SK-N-SH (cell line): ENCODE measurements at regions not wholly inside any gene's neighbourhood (a gene's known extent, or its start where the extent isn't known, plus 50 kb on each side); places are given as distances from the start of the nearest gene placed in this dataset.

Source experiments
- CTCF ChIA-PET: fragments of 300-600, 350-600 bp; formaldehyde crosslinking; extraction: SDS; loops from one replicate; lab custom pipeline; 2021; lab: Yijun Ruan, JAX
- POLR2A ChIA-PET: fragments of 350-600 bp; sonication (Branson Sonifier 250); formaldehyde crosslinking; extraction: SDS; loops from one replicate; lab custom pipeline; 2020; ENCODE audit warnings: antibody characterized with exemption, inconsistent platforms; lab: Yijun Ruan, JAX
- DNase-seq: peaks from one replicate; pipeline ENCODE4 v3.0.0; 2012
- H2AFZ ChIP-seq: fragments of 200-600 bp; sonication (generic); 2 replicates; pipeline ENCODE4 v1.8.1; 2016; ENCODE audit warnings: antibody characterized with exemption, mild to moderate bottlenecking, low read depth
- H3F3A ChIP-seq: fragments of 200-600 bp; sonication (generic); replicated peaks from 2 replicates; pipeline ENCODE3; 2016; ENCODE audit warnings: antibody characterized with exemption, mild to moderate bottlenecking; ENCODE audit not compliant: insufficient read depth
- H3K27ac ChIP-seq, 2 experiments: fragments of 200-500 bp in 1 of 2; fragments of 200-600 bp in 1 of 2; sonication (Bioruptor generic) in 1 of 2; sonication (generic), shearing (Covaris generic) in 1 of 2; 2 replicates each; pipeline versions ENCODE4 v1.5.1 to v1.6.1; 2014 to 2016; ENCODE audit warnings: low read depth in 2 of 2, inconsistent platforms in 1 of 2, low read length in 1 of 2, mild to moderate bottlenecking in 1 of 2, mixed read lengths in 1 of 2
- H3K27me3 ChIP-seq: fragments of 200-600 bp; sonication (generic), shearing (Covaris generic); 2 replicates; pipeline ENCODE4 v1.6.1; 2016; ENCODE audit warnings: mixed run types; ENCODE audit not compliant: insufficient read depth
- H3K36me3 ChIP-seq, 2 experiments: fragments of 200-500 bp in 1 of 2; fragments of 200-600 bp in 1 of 2; sonication (Bioruptor generic) in 1 of 2; sonication (generic) in 1 of 2; replicated peaks in 1 of 2; 2 replicates each; pipeline versions ENCODE3 to v1.5.1; 2014 to 2016; ENCODE audit warnings: low read length in 1 of 2, mild to moderate bottlenecking in 1 of 2; ENCODE audit not compliant: insufficient read depth in 2 of 2, control insufficient read depth in 1 of 2
- H3K4me1 ChIP-seq, 2 experiments: fragments of 200-500 bp in 1 of 2; fragments of 200-600 bp in 1 of 2; sonication (Bioruptor generic) in 1 of 2; sonication (generic), shearing (Covaris generic) in 1 of 2; 2 replicates each; pipeline versions ENCODE4 v1.5.1 to v1.6.1; 2014 to 2016; ENCODE audit warnings: low read depth in 1 of 2, low read length in 1 of 2, mixed run types in 1 of 2; ENCODE audit not compliant: insufficient read depth in 2 of 2, control insufficient read depth in 1 of 2
- H3K4me2 ChIP-seq: fragments of 200-600 bp; sonication (generic), shearing (Covaris generic); 2 replicates; pipeline ENCODE4 v1.6.1; 2017; ENCODE audit warnings: mixed run types
- H3K4me3 ChIP-seq, 2 experiments: fragments of 200-500 bp in 1 of 2; fragments of 200-600 bp in 1 of 2; sonication (Bioruptor generic) in 1 of 2; sonication (generic), shearing (Covaris generic) in 1 of 2; 2 replicates each; pipeline versions ENCODE4 v1.5.1 to v1.8.1; 2014 to 2016; ENCODE audit warnings: low read depth in 2 of 2, inconsistent platforms in 1 of 2, low read length in 1 of 2, mild to moderate bottlenecking in 1 of 2, mixed read lengths in 1 of 2, moderate library complexity in 1 of 2
- H3K79me2 ChIP-seq: fragments of 200-600 bp; sonication (generic); 2 replicates; pipeline ENCODE4 v1.8.1; 2017; ENCODE audit warnings: mild to moderate bottlenecking; ENCODE audit not compliant: insufficient read depth
- H3K9ac ChIP-seq: fragments of 200-600 bp; sonication (generic); 2 replicates; pipeline ENCODE4 v1.6.1; 2017; ENCODE audit warnings: mixed run types
- H3K9me2 ChIP-seq: fragments of 200-600 bp; sonication (generic); 2 replicates; pipeline ENCODE4 v1.6.1; 2017; ENCODE audit warnings: mixed run types
- H3K9me3 ChIP-seq: fragments of 200-600 bp; sonication (generic); 2 replicates; pipeline ENCODE4 v1.6.1; 2017; ENCODE audit warnings: mixed run types, mild to moderate bottlenecking, moderate library complexity
- H4K20me1 ChIP-seq: fragments of 200-600 bp; sonication (generic); 2 replicates; pipeline ENCODE4 v1.6.1; 2017; ENCODE audit warnings: mild to moderate bottlenecking, mixed run types; ENCODE audit not compliant: insufficient read depth
- CHD2 ChIP-seq: fragments of 150-350 bp; IDR thresholded peaks from 2 replicates; pipeline ENCODE4 v1.6.1; 2018; ENCODE audit warnings: low read length; ENCODE audit not compliant: partially characterized antibody
- ELF1 ChIP-seq: IDR thresholded peaks from 2 replicates; pipeline ENCODE4 v1.4.0; 2012
- EP300 ChIP-seq, 2 experiments: IDR thresholded peaks; 2 replicates each; pipeline versions ENCODE4 v1.4.0 to v1.6.1; 2012; ENCODE audit warnings: borderline replicate concordance in 1 of 2, low read depth in 1 of 2, low read length in 1 of 2
- EZH2phosphoT487 ChIP-seq: fragments of 200-600 bp; sonication (generic); IDR thresholded peaks from 2 replicates; pipeline ENCODE4 v1.6.1; 2017; ENCODE audit warnings: low read depth, mixed run types, mild to moderate bottlenecking, antibody characterized with exemption, moderate library complexity, borderline replicate concordance
- FOSL2 ChIP-seq: IDR thresholded peaks from 2 replicates; pipeline ENCODE4 v1.4.0; 2012; ENCODE audit warnings: low read depth, mild to moderate bottlenecking, moderate library complexity, borderline replicate concordance
- FOXJ3 ChIP-seq: sonication (generic); formaldehyde crosslinking; IDR thresholded peaks from 2 replicates; pipeline ENCODE4 v1.5.1; 2020; ENCODE audit warnings: mild to moderate bottlenecking, missing genetic modification reagents
- GABPA ChIP-seq: IDR thresholded peaks from 2 replicates; pipeline ENCODE4 v1.4.0; 2012; ENCODE audit warnings: low read depth, mild to moderate bottlenecking
- JUND ChIP-seq: IDR thresholded peaks from 2 replicates; pipeline ENCODE4 v1.4.0; 2012
- MEF2A ChIP-seq: IDR thresholded peaks from 2 replicates; pipeline ENCODE4 v1.4.0; 2012; ENCODE audit warnings: low read depth, borderline replicate concordance
- MXI1 ChIP-seq: IDR thresholded peaks from 2 replicates; pipeline ENCODE4 v1.6.1; 2012; ENCODE audit warnings: mild to moderate bottlenecking, low read depth, low read length, improper control_type of control experiment
- NFIC ChIP-seq: IDR thresholded peaks from 2 replicates; pipeline ENCODE4 v1.4.0; 2012; ENCODE audit warnings: borderline replicate concordance
- NRF1 ChIP-seq: IDR thresholded peaks from 2 replicates; pipeline ENCODE4 v1.6.1; 2012; ENCODE audit warnings: low read depth, mild to moderate bottlenecking, low read length
- RAD21 ChIP-seq: IDR thresholded peaks from 2 replicates; pipeline ENCODE4 v1.6.1; 2012; ENCODE audit warnings: mild to moderate bottlenecking, low read length
- RCOR1 ChIP-seq: fragments of 150-350 bp; IDR thresholded peaks from 2 replicates; pipeline ENCODE4 v1.6.1; 2017; ENCODE audit warnings: antibody characterized with exemption, low read length
- RXRA ChIP-seq: IDR thresholded peaks from 2 replicates; pipeline ENCODE4 v1.4.0; 2012; ENCODE audit warnings: low read depth, mild to moderate bottlenecking, borderline replicate concordance
- SIN3A ChIP-seq: IDR thresholded peaks from 2 replicates; pipeline ENCODE4 v1.6.1; 2012; ENCODE audit warnings: low read depth, mild to moderate bottlenecking, low read length, moderate library complexity, borderline replicate concordance
- SMC3 ChIP-seq: IDR thresholded peaks from 2 replicates; pipeline ENCODE4 v1.6.1; 2012; ENCODE audit warnings: low read depth, low read length, improper control_type of control experiment
- TAF1 ChIP-seq: IDR thresholded peaks from 2 replicates; pipeline ENCODE4 v1.6.1; 2012; ENCODE audit warnings: low read depth, mild to moderate bottlenecking, low read length, moderate library complexity, borderline replicate concordance
- WGBS: methylation state at CpG from one replicate; pipeline ENCODE4 v1.1.6; 2017; ENCODE audit warnings: low lambda C conversion rate; 5-methylcytosine and 5-hydroxymethylcytosine counted together
- TF ChIP-seq, protein P1 (sequence below): fragments of 150-350 bp; IDR thresholded peaks from 2 replicates; pipeline ENCODE4 v1.6.1; 2017; ENCODE audit warnings: antibody characterized with exemption, low read length, low read depth, borderline replicate concordance
- TF ChIP-seq, protein P2 (sequence below): fragments of 200-600 bp; sonication (generic); IDR thresholded peaks from 2 replicates; pipeline ENCODE4 v1.6.1; 2017; ENCODE audit warnings: antibody characterized with exemption, mild to moderate bottlenecking, moderate library complexity
- TF ChIP-seq, protein P3 (sequence below): IDR thresholded peaks from 2 replicates; pipeline ENCODE4 v1.4.0; 2012; ENCODE audit warnings: low read depth
- TF ChIP-seq, protein P4 (sequence below): IDR thresholded peaks from 2 replicates; pipeline ENCODE4; 2012

DNA sequence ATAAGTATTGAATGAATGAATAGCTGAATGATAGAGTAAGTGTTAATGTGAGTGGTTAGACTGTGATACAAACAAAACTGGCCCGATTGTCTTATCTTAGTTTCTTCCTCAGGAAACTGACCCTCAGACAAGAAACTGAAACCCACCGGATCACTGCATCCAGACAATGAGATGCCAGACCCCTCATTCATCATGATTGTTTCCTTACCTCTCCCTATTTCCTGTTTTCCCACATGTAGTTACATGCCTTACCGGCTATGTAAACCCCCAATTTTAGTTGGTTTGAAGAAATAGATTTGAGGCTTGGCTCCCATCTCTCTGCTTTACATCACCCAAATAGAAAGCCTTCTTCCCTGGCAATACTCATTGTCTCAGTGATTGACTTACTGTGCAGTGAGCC, 218.9 kb upstream of the PPP1R2C start:
- POLR2A ChIA-PET = no interaction called here

DNA sequence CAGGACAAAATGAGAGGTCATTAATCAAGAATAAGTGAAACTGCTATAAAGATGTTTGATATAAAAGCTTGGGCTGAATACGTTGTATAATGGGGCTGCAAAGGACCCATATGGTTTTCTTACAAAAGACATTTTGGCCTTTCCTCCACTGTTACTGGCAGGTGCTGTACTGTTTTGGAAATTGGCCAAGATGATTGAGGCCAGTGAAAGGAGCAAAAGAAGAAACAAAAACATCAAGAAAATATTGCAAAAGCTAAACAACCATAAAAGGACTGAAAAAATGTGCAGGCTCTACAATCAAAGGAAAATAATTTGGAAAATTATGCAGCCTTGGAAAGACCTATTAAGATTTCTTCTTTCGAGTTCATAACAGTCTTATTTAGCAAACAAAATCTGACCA, 222.2 kb upstream of the PPP1R2C start:
- no peak overlapping the region for H3K27ac ChIP-seq
- H3K79me2 ChIP-seq = no peaks in the 10 kb centered on the region
- H3K4me3 ChIP-seq = no peak overlapping the region
- no peak overlapping the region for H3K4me2 ChIP-seq
- no peaks in the 10 kb centered on the region for H3K36me3 ChIP-seq
- WGBS = 0% methylated on average over 2 of the region's 2 CpGs
- H3F3A ChIP-seq = no peaks in the 10 kb centered on the region
- H3K27me3 ChIP-seq = no peaks in the 10 kb centered on the region
- H2AFZ ChIP-seq = no peak overlapping the region
- H3K9me2 ChIP-seq = no peaks in the 10 kb centered on the region
- CTCF ChIA-PET = no interaction called here
- no peak overlapping the region for H3K9ac ChIP-seq
- POLR2A ChIA-PET = no interaction called here
- no peak for DNase-seq
- no peaks in the 10 kb centered on the region for H4K20me1 ChIP-seq
- no peaks in the 10 kb centered on the region for H3K9me3 ChIP-seq
- H3K4me1 ChIP-seq = no peaks in the 10 kb centered on the region
- TF ChIP-seq, protein P1, sequence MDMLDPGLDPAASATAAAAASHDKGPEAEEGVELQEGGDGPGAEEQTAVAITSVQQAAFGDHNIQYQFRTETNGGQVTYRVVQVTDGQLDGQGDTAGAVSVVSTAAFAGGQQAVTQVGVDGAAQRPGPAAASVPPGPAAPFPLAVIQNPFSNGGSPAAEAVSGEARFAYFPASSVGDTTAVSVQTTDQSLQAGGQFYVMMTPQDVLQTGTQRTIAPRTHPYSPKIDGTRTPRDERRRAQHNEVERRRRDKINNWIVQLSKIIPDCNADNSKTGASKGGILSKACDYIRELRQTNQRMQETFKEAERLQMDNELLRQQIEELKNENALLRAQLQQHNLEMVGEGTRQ = no peak
- TF ChIP-seq FOXJ3 (CRISPR knock-in tag) (no peak), RCOR1 (no peak), NRF1 (no peak), GABPA (no peak), RXRA (no peak), NFIC (no peak), TAF1 (no peak), FOSL2 (no peak)
- TF ChIP-seq, protein P2, sequence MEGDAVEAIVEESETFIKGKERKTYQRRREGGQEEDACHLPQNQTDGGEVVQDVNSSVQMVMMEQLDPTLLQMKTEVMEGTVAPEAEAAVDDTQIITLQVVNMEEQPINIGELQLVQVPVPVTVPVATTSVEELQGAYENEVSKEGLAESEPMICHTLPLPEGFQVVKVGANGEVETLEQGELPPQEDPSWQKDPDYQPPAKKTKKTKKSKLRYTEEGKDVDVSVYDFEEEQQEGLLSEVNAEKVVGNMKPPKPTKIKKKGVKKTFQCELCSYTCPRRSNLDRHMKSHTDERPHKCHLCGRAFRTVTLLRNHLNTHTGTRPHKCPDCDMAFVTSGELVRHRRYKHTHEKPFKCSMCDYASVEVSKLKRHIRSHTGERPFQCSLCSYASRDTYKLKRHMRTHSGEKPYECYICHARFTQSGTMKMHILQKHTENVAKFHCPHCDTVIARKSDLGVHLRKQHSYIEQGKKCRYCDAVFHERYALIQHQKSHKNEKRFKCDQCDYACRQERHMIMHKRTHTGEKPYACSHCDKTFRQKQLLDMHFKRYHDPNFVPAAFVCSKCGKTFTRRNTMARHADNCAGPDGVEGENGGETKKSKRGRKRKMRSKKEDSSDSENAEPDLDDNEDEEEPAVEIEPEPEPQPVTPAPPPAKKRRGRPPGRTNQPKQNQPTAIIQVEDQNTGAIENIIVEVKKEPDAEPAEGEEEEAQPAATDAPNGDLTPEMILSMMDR = no peak

More for the DNA sequence above, 218.9 kb upstream of the PPP1R2C start:
- TF ChIP-seq ELF1 = no peak
- no peak for TF ChIP-seq EP300 (IDR thresholded peaks at IDR 0.05; ENCODE audit: borderline replicate concordance in 1 of 2, low read depth in 1 of 2, low read length in 1 of 2)
- no peak for TF ChIP-seq CHD2
- TF ChIP-seq NFIC = no peak
- no peak for TF ChIP-seq TAF1
- TF ChIP-seq, protein P3, sequence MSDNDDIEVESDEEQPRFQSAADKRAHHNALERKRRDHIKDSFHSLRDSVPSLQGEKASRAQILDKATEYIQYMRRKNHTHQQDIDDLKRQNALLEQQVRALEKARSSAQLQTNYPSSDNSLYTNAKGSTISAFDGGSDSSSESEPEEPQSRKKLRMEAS = no peak
- TF ChIP-seq, protein P4, sequence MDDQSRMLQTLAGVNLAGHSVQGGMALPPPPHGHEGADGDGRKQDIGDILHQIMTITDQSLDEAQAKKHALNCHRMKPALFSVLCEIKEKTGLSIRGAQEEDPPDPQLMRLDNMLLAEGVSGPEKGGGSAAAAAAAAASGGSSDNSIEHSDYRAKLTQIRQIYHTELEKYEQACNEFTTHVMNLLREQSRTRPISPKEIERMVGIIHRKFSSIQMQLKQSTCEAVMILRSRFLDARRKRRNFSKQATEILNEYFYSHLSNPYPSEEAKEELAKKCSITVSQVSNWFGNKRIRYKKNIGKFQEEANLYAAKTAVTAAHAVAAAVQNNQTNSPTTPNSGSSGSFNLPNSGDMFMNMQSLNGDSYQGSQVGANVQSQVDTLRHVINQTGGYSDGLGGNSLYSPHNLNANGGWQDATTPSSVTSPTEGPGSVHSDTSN = no peak
- no peak for TF ChIP-seq MXI1
- TF ChIP-seq RCOR1 = no peak
- TF ChIP-seq, protein P1 = no peak
- no peak for TF ChIP-seq RAD21
- TF ChIP-seq JUND = no peak
- no peak for TF ChIP-seq RXRA
- TF ChIP-seq, protein P2 = no peak
- TF ChIP-seq EZH2phosphoT487 = no peak
- no peak for TF ChIP-seq SMC3
- TF ChIP-seq MEF2A = no peak
- no peak for TF ChIP-seq SIN3A
- TF ChIP-seq FOXJ3 (CRISPR knock-in tag) = no peak
- no peak for TF ChIP-seq NRF1
- H3K36me3 ChIP-seq = no peaks in the 10 kb centered on the region
- no peaks in the 10 kb centered on the region for H3K9me2 ChIP-seq
- no peak for DNase-seq
- no peak overlapping the region for H3K4me2 ChIP-seq
- no peaks in the 10 kb centered on the region for H4K20me1 ChIP-seq
- no peak overlapping the region for H2AFZ ChIP-seq
- CTCF ChIA-PET = no interaction called here
- H3K4me3 ChIP-seq = no peak overlapping the region
- H3K9ac ChIP-seq = no peak overlapping the region
- H3K9me3 ChIP-seq = no peaks in the 10 kb centered on the region
- H3K79me2 ChIP-seq = no peaks in the 10 kb centered on the region
- no peaks in the 10 kb centered on the region for H3F3A ChIP-seq
- 8% methylated on average over 3 of the region's 3 CpGs for whole genome bisulfite sequencing
- H3K4me1 ChIP-seq = no peaks in the 10 kb centered on the region
- no peaks in the 10 kb centered on the region for H3K27me3 ChIP-seq
- no peak overlapping the region for H3K27ac ChIP-seq
